ENCODE measurements at regions not wholly inside any gene's neighbourhood (a gene's known extent, or its start where the extent isn't known, plus 50 kb on each side); places are given as distances from the start of the nearest gene placed in this dataset.

DNA sequence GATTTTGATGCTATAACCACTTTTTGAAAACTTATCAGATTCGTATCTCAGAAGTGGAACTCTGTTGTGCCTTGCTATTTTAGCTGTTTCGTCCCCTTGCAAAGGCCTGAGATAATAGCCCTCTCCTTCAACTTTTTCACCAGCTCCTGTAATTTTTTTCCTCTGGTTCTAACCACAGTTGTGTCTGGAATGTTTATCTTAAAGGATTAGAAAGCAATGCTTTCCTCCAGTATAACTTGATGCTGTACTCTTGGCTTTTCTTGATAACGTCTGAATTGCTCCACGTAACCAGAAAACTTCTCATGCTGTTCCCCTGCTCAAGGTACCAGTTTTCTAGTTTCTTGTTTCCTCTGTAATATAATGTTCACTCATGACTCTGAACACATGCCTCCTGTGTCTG, 209.4 kb downstream of the DTWD2 start:
- no peak for DNase-seq (ENCODE audit: low read depth, low spot score)

DNA sequence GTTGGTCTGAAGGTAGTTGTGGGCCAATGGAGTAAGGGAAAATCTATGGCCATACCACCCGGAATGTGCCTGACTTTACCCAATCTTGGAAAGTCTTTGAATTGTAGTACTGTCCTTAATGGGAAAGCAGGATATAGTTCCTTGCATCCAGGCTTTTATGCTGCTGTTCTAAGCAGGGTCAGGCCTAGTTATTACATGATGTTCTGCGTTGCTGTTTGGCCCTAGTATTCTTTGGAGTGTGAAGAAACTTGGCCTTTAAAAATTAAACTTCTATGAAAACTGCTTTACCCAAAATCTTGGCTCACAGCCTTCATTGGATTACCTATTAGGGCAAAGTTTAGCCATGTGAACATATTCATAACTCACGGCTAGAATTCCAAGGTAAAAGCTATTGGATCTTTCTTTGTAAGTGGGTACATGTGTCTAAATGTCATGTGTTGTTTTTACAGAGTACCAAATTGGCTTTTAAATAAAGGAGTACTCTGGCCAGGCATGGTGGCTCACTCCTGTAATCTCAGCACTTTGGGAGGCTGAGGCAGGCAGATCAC, 211.1 kb downstream of the DTWD2 start:
- DNase-seq (ENCODE audit: low read depth, low spot score): no peak

DNA sequence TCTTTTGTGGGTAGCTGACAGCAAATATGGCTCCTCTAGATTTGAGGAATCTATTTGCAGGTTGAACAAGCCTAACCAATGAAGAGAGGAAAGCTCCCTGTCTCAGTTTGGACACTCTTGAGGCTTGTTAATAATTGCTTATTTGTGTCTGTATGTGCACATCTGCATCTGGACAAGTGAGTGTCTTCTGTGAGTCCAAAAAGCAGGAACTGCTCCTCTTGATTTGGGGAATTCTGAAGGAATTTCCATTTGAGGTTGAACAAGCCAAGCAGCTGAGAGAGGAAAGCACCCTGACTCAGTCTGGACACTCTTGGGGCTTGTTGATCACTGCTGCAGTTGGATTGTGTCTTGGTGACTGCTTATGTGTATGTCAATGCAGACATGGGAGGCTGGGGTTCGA, 211.6 kb downstream of the DTWD2 start:
- DNase-seq (ENCODE audit: low read depth, low spot score): no peak

DNA sequence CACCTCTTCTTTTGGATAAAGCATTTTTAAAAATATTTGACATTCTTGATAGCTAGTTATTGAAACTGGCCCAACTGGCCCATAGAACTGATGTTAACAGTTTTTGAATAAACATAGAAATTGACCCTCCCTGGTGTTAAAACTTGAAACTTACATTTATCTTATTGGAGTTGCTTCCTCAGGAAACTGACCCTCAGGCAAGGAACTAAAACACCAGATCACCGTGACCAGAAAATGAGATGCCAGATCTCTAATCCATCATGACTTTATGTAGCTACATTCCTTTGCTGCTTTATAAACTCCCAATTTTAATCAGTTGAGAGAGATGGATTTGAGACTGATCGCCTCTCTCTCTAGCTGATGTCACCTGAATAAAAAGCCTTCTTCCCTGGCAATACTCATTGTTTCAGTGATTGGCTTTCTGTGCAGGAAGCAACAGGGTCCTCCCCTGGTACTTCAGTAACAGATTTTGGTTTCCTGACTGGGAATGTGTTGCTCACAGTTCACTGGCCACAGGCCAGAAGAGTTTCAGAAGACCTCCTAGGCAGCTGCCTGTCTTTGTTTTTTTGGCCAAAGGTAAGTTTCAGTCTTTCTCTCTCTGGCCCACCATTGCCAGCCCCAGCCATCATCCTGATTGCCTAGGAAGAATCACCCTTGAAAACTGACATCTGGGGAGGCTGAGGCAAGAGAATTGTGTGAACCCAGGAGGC, 212.4 kb downstream of the DTWD2 start:
- DNase-seq (ENCODE audit: low read depth, low spot score): no peak

DNA sequence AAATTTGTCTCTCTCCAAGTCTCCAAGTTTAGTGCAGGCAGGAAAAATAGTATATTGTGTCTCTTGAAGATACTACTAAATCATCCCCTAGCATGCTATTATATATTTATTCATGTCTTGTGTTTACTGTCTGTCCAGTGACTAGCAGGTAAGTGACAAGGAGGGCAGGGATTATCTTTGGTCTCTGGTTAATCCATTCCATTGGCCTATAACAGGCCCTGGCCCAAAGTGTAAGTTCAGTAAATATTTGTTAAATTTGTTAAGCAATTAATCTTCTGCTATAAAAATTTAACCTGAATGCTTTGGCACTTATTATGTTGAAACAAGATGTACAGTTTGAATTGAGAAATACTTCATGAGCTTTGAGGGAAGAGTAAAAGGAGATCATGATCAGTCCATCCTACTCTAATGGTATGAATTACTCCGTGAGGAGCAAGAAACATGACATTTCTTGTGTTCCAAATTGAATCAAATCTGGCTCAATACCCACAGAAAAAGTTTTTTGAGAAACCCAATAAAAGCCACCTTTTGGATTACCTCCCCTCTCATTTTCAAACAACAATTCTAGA, 219.7 kb downstream of the DTWD2 start:
- DNase-seq (ENCODE audit: low read depth, low spot score): no peak

DNA sequence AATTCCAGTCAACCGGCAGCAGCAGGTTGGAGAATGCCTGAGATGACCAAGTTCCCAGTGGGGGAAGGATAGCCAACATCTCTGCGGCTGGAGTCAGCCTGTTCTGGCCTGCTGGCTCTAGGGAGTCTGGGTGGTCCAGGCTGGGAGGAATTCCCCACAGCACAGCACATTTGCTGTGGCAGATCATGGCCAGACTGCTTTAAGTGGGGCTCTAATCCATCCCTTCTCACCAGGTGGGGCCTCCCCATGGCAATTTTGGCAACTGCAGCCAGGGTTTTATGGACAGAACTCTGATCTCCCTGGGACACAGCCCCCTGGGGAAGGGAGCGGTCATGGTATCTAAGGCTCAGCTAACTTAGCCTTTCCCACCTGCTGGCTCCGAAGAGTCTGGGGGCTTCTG, 226.1 kb downstream of the DTWD2 start:
- no peak for DNase-seq (ENCODE audit: low read depth, low spot score)

DNA sequence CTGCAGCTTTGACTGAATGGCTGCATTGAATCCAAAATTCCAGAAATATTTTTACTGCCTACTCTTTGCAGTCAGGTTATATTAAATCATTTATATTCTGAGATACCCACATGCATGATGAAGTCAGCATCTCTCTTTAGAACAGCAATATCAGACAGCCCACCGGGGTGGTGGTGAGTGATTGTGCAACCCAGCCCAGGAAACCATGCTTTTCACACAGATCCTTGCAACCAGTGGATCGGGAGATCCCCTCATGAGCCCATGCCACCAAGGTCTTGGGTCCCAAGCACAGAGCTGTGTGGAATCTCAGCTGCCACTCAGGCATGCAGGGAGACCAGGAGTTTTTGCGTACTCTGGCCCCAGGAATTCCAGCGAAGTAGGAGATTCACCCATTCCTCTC, 226.5 kb downstream of the DTWD2 start:
- DNase-seq (ENCODE audit: low read depth, low spot score): no peak

DNA sequence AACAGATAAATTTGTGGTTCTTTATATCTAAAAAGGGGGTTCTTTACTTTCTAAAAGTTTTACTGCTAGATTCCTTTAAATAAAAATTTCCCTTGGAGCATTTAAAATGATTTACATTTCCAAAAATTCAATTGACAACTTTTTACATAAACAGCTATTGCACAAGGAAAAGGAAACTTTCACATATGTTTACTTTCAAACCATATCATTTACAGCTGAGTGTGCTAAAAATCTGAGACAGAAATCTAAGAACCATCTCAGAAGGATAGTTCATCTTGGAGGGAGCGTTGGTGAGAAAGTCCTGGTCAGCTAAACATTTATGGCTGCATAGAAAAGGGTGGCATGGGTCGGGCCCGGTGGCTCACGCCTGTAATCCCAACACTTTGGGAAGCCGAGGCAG, 235.4 kb downstream of the DTWD2 start:
- no peak for DNase-seq (ENCODE audit: low read depth, low spot score)

DNA sequence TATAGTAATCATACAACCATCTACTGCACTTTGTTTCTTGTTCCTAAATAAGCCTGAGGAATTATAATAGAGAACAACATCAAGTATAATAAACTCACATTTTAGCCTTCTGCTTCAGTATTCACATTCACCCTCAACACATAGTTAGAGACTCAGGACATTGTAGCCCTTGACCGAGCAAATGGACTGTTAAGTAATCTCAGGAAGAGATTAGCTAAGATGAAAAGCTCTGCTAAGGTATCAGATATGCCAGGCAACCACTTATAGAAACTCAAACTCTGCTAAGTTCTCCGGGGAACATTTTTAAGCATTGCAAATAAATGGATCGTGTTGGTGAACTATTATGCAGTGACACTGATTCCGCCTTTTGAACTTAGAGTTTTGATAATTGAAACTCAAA, 252.0 kb downstream of the DTWD2 start:
- DNase-seq (ENCODE audit: low read depth, low spot score): no peak

DNA sequence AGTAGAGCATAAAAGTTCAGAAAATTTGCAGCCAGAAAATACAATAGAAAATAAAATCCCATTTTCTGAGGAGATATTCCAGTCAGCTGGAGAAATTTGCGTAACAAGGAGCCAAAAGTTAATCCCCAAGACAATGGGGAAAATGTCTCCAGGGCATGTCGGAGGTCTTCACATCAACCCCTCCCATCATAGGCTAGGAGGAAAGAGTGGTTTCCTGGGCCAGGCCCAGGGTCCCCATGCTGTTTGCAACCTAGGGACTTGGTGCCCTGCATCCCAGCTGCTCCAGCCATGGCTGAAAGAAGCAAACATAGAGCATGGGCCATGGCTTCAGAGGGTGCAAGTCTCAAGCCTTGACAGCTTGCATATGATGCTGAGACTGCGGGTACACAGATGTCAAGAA, 255.0 kb downstream of the DTWD2 start:
- DNase-seq (ENCODE audit: low read depth, low spot score): no peak

DNA sequence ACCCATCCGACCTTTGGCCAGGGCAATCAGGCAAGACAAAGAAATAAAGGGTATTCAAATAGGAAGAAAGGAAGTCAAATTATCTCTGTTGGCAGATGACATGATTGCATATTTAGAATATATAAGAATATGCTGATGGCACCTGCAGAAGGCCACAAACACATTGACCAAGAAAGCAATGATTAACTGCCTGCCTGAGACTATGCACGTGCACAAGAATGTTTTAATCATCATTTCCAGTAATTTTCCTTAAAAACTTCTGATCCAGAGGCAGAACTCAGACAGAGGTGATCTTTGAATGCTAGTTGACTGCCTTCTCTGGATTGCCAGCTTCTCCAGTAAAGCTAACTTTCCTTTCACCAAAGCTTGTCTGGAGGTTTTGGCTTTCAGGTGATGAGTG, 260.2 kb downstream of the DTWD2 start:
- DNase-seq (ENCODE audit: low read depth, low spot score): no peak

DNA sequence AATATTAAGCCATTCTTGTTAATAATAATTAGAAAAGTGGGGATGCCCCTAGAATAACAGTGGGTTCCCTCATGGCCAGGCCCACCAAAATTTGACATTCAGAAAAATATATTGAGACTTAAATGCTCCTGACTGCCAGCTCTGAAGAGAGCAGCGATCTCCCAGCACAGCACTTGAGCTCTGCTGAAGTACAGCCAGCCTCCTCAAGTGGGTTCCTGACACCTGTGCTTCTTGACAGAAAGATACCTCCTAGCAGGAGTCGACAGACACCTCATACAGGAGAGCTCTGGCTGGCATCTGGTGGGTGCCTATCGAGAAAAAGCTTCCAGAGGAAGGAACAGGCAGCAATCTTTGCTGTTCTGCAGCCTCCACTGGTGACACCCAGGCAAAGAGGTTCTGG, 261.5 kb downstream of the DTWD2 start:
- DNase-seq (ENCODE audit: low read depth, low spot score): no peak

DNA sequence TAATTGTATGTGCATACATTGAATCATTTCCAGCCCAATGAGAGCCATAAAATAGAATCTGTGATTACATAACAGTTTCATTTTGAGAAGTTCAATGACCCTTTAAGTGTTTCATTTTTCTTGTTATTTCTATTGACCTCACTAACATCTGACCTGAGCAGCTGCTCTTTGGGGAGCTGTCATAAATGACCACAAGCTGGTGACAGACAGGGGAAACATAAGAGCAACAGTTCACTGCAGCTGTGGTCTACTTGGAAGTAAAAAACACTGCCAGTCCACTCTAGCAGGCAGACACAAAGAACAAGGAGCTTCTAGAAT, 265.4 kb downstream of the DTWD2 start:
- no peak for DNase-seq (ENCODE audit: low read depth, low spot score)

DNA sequence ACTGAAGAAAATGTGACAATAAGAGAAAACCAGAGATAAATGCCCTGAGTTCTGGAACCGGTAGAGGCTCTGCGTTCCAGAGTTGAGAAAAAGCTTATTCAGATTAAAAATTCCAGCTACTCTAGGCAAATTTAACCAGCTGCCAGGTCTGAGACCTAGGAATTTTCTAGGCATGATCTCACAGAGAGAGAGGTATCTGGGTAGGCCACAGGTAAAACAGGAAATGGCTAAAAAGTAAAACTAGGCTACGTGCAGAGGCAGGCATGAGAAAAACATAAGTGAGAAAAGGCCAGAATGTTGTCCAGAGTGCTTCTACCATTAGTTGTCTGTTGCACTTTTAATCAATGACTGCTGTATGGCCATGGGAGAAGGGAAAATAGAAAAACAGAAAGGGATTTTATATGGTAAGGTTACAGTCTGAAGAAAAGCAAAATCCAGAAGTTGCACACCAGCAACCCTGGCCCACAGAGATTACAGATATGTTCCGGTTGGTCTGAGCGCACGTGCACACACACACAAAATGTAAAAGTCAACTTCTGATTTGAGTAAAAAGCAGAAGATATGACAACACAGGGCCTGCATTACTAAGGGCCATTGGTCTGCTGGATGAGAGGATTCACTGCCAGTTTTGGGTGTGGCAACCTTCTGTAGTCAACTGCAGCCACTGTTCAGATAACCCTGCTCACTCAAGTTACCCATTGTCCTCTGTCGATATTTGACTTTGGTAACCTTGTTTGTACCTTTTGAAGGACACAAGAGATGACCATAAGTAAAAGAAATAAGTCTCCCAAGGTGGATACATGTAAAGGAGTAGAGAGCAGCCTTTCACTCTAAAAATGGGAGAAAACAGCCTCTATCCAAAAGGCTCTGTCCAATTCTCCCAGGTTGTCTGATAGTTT, 266.0 kb downstream of the DTWD2 start:
- DNase-seq (ENCODE audit: low read depth, low spot score): no peak

DNA sequence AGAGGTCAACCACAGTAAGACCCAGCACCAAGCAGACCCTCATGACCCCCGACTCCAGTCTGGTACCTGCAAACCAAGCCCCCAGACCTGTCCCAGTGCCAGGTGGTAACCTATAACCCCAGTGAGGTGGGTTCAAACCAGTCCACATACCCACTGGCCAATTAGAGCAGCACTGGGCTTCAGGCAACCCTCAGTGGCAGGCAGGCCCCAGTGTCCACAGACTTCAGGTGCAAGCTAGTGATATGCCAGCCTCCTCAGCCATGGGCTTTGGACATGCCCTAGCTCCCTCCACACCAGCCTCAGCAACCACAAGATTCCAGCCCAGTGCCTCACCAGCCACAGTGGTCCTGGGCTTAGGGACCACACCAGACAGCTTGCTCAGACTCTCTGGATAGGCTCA, 276.6 kb downstream of the DTWD2 start:
- no peak for DNase-seq (ENCODE audit: low read depth, low spot score)

DNA sequence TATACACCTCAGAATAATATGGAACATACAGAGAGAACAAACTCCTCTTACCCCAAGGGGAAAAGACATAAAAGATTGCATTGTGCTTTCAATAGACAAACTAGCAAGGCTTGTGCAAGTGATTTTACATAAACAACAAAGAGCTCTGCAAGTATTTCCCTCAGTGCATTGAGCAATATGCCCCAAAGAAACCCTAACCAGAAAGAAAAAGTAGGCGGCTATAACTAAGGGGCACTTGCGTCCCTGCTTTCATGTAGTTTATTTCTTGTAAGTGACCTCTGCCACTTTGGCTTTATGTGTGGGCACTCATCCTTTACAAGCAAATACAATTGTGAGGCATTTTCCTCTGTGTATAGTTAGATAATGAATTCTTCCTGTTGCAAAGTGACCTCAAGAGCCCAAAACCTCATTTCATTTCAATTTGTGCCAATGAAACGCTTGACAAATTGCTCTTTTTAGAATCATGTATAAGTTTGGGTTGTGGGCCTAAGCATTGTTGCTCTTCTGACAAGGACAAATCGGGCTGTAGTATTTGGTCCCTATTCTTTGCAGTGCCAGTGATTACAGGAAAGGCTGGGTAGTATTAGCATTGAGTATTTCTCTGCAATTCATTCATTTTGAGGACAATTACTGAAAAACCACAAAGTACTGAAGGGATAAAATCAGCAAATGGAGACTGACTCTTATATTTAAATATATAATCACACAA, 282.2 kb downstream of the DTWD2 start:
- no peak for DNase-seq (ENCODE audit: low read depth, low spot score)

DNA sequence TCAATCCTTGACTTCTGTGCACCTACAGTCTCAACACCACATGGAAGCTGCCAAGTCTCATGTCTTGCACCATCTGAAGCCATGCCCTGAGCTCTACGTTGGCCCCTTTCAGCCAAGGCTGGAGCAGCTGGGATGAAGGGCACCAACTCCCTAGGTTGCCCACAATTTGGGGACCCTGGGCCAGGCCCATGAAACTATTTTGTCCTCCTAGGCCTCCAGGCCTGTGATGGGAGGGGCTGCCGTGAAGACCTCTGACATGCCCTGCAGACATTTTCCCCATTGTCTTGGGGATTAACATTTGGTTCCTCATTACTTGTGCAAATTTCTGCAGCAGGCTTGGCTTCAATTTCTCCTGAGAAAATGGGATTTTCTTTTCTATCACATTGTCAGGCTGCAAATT, 285.1 kb downstream of the DTWD2 start:
- no peak for DNase-seq (ENCODE audit: low read depth, low spot score)

DNA sequence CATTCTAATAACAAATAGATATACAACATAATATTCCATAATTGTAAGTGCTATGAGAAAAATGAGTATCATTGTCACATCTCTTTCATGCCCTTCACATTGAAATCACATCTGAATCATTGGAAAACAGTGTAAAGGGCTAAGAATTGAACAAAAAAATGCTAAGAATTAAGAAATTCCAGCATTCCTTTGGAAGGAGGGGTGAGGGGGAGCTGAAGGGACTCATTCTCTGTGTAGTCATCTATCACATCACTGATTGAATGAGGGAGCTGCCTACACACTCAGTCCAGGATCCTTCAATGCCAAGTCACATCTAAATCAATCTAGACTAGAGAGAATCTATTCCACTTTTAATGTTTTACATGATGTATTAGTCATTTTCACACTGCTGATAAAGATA, 286.6 kb downstream of the DTWD2 start:
- no peak for DNase-seq (ENCODE audit: low read depth, low spot score)

DNA sequence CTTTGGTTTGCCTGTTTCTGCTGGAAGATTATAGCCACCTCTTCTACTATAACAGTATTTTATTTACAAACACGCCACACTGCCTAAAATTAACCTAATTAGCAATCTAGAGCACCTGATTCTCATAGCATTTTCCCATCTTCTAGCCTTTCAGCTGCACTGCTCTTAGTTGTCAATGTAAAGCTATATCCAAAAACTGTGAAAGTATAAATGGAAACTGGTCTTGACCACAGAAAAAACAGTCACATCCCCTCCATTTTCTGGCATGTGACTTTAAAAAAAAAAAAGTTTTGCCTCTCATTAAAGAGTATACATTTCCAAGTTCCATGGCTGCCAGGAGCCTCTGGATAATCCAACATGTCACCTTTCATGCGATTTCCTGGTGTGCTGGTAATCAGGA, 287.8 kb downstream of the DTWD2 start:
- DNase-seq (ENCODE audit: low read depth, low spot score): no peak

DNA sequence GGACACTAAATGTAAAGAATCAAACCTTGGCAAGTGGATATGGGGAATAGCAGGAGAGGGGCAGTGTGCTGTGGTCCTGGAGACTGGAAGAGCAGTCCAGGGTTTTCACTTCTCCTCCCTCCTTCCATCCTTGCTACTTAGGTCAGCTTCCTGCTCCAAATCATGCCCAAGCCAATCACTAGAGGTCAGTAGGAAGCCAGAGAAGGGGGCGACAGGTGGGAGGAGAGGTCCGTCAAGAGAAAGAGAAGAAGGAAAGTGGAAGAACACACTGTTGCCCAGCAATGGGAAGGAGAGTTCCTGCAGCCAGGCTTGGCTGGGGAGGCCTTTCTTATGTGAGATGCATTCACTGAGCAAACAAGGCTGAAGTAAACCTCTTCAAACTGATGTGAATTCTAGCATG, 289.6 kb downstream of the DTWD2 start:
- DNase-seq (ENCODE audit: low read depth, low spot score): no peak

DNA sequence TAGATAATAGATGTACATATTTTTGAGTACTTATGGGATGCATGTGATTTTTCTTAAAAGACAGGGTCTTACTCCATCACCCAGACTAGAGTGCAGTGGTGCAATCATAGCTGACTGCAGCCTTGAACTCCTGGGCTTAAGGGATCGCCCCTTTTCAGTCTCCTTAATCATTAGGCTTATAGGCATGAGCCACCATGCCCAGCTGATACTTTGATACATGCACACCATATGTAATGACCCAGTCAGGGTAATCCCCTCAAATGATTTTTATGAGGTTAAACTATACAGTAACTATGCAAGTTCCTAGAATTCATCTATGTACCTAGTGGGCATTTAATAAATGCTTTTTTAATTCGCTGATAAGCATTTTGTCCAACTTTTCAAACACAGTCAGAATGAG, 292.3 kb downstream of the DTWD2 start:
- DNase-seq (ENCODE audit: low read depth, low spot score): no peak

DNA sequence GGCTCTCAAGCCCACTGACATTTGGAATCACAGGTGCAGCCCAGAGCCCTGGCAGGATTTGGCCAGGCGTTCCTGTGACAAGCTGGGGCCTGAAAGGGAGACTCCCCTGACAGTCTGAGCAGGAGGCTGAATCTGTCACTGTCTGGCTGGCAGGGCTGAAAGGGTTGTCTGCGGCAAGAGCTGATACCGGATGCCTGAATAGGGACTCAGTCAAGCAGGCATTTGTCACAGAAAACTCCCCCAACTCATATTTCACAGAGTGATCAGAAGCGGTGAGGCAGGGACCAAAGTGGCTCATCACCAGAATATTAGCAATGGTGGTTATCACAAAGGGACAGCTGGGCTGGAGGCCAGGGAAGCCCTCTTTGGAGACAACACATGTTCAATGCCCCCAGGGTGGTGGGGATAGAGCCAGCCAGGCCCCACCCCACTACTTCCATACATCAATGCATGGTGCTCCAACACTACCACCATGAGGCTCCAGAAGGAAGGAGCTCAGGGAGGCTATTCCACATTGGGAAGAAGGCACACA, 295.5 kb downstream of the DTWD2 start:
- DNase-seq (ENCODE audit: low read depth, low spot score): no peak

Data from activated naive CD8-positive, alpha-beta T cell treated with anti-CD3 and anti-CD28 coated beads, Interleukin-2, amount 50 U/mL, for 16 hours (primary cell).